H1 (cell line): ENCODE measurements at regions not wholly inside any gene's neighbourhood (a gene's known extent, or its start where the extent isn't known, plus 50 kb on each side); places are given as distances from the start of the nearest gene placed in this dataset.

Source experiments
- GTF2F1 ChIP-seq: IDR thresholded peaks from 2 replicates; pipeline ENCODE4 v1.6.1; 2012; ENCODE audit warnings: low read depth, low read length, improper control_type of control experiment, borderline replicate concordance
- POLR2A ChIP-seq, 2 experiments: IDR thresholded peaks; 1 replicate in 1 of 2; 2 replicates in 1 of 2; pipeline ENCODE4 v1.6.1; 2011; ENCODE audit warnings: low read depth in 2 of 2, low read length in 2 of 2, mild to moderate bottlenecking in 2 of 2; ENCODE audit errors: control extremely low read depth in 1 of 2
- POLR2AphosphoS5 ChIP-seq: IDR thresholded peaks from 2 replicates; pipeline ENCODE4 v1.6.1; 2011; ENCODE audit warnings: low read depth, low read length
- TF ChIP-seq, protein P1 (sequence below), 3 experiments: IDR thresholded peaks; 1 replicate in 2 of 3; 2 replicates in 1 of 3; pipeline versions ENCODE4 v1.5.1 to v1.6.1; 2011; ENCODE audit warnings: low read length in 3 of 3, mild to moderate bottlenecking in 3 of 3, inconsistent platforms in 2 of 3, low read depth in 1 of 3, moderate library complexity in 1 of 3; ENCODE audit not compliant: insufficient read depth in 1 of 3; ENCODE audit errors: control extremely low read depth in 1 of 3

DNA sequence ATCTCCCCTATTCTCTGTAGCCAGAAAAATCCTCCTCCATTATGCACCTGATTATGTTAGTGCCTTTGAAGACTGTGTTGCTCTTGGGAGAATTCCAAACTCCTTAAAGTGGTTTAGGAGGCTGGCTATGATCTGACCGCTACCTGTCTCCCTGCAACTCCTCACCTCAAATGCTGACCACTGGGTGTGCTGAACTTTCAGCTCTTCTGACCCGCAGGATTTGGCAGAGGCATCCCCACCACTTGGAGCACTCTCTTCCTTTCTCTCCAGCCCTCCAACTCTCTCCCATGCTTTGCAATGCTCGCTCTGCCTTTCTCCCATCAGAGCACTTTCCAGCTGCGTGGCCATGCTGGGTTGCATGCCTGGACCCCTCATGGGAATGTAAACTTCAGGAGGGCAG is 227.6 kb downstream of the RPS24 start:
- no peak for TF ChIP-seq POLR2A (IDR thresholded peaks at IDR 0.05; ENCODE audit: control extremely low read depth in 1 of 2, low read depth in 2 of 2, low read length in 2 of 2)
- no peak for TF ChIP-seq GTF2F1
- TF ChIP-seq, protein P1, sequence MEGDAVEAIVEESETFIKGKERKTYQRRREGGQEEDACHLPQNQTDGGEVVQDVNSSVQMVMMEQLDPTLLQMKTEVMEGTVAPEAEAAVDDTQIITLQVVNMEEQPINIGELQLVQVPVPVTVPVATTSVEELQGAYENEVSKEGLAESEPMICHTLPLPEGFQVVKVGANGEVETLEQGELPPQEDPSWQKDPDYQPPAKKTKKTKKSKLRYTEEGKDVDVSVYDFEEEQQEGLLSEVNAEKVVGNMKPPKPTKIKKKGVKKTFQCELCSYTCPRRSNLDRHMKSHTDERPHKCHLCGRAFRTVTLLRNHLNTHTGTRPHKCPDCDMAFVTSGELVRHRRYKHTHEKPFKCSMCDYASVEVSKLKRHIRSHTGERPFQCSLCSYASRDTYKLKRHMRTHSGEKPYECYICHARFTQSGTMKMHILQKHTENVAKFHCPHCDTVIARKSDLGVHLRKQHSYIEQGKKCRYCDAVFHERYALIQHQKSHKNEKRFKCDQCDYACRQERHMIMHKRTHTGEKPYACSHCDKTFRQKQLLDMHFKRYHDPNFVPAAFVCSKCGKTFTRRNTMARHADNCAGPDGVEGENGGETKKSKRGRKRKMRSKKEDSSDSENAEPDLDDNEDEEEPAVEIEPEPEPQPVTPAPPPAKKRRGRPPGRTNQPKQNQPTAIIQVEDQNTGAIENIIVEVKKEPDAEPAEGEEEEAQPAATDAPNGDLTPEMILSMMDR (IDR thresholded peaks at IDR 0.05; ENCODE audit: control extremely low read depth in 1 of 3, insufficient read depth in 1 of 3, low read depth in 1 of 3, low read length in 3 of 3) = no peak
- no peak for TF ChIP-seq POLR2AphosphoS5
